ENCODE measurements at regions not wholly inside any gene's neighbourhood (a gene's known extent, or its start where the extent isn't known, plus 50 kb on each side); places are given as distances from the start of the nearest gene placed in this dataset.

DNA sequence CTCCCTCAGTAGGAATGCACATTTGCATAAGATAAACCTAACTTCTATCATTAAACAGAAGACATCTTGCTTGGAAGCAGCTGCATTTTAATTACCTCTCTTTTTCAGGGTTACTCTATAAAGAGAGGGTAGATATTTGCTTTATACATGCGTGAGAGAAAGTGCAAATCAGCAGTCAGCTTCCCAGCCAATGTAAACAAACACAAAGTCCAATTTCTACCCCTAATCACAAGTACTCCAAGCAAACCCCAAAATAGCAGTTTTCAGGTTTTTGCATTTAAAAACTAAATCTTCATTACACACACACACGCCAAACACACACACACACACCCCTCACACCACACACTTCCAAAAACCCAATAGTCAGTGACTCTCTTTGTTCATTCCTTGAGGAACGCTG is 303.9 kb upstream of the ALCAM start:
- TF ChIP-seq, protein P1, sequence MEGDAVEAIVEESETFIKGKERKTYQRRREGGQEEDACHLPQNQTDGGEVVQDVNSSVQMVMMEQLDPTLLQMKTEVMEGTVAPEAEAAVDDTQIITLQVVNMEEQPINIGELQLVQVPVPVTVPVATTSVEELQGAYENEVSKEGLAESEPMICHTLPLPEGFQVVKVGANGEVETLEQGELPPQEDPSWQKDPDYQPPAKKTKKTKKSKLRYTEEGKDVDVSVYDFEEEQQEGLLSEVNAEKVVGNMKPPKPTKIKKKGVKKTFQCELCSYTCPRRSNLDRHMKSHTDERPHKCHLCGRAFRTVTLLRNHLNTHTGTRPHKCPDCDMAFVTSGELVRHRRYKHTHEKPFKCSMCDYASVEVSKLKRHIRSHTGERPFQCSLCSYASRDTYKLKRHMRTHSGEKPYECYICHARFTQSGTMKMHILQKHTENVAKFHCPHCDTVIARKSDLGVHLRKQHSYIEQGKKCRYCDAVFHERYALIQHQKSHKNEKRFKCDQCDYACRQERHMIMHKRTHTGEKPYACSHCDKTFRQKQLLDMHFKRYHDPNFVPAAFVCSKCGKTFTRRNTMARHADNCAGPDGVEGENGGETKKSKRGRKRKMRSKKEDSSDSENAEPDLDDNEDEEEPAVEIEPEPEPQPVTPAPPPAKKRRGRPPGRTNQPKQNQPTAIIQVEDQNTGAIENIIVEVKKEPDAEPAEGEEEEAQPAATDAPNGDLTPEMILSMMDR (IDR thresholded peaks at IDR 0.05) = no peak
- no peak for TF ChIP-seq POLR2A (IDR thresholded peaks at IDR 0.05)
